ENCODE measurements at regions not wholly inside any gene's neighbourhood (a gene's known extent, or its start where the extent isn't known, plus 50 kb on each side); places are given as distances from the start of the nearest gene placed in this dataset.

GRCh38 chr13:56861476-56861875, 279.2 kb upstream of the PRR20A start:
- Histone ChIP-seq H3K27ac (ENCODE audit: low read length) (no peak overlapping the region), H3K79me2 (replicated peaks; ENCODE audit: insufficient read depth, low read length) (no peaks in the 10 kb centered on the region), H3K4me2 (ENCODE audit: low read length) (no peak overlapping the region), H3K27me3 (ENCODE audit: insufficient read depth, low read depth, low read length) (no peaks in the 10 kb centered on the region), H4K20me1 (ENCODE audit: insufficient read depth) (no peaks in the 10 kb centered on the region), H3K9me2 (ENCODE audit: insufficient read depth, low read length) (no peaks in the 10 kb centered on the region), H2AFZ (ENCODE audit: low read depth, low read length) (no peak overlapping the region), H3F3A (ENCODE audit: insufficient read depth, low read length, poor library complexity, severe bottlenecking) (no peaks in the 10 kb centered on the region), H3K36me3 (ENCODE audit: insufficient read depth, low read length) (no peaks in the 10 kb centered on the region), H3K9ac (ENCODE audit: low read length) (no peak overlapping the region), H3K9me3 (ENCODE audit: low read length) (no peaks in the 10 kb centered on the region), H3K4me3 (ENCODE audit: low read length) (no peak overlapping the region)
- TF ChIP-seq MXI1 (conservative IDR thresholded peaks at IDR 0.05; ENCODE audit: poor library complexity, severe bottlenecking) (no peak), SMC3 (conservative IDR thresholded peaks at IDR 0.05; ENCODE audit: poor library complexity) (no peak), TAF1 (IDR thresholded peaks at IDR 0.05; ENCODE audit: low read depth) (no peak), EP300 (conservative IDR thresholded peaks at IDR 0.05; ENCODE audit: poor library complexity, severe bottlenecking) (no peak), EZH2 (IDR thresholded peaks at IDR 0.05; ENCODE audit: borderline replicate concordance, insufficient read depth, low read length, poor library complexity, severe bottlenecking) (no peak), RAD21 (conservative IDR thresholded peaks at IDR 0.05) (no peak), REST (IDR thresholded peaks at IDR 0.05; ENCODE audit: borderline replicate concordance) (no peak), POLR2AphosphoS5 (IDR thresholded peaks at IDR 0.05) (no peak), CTCF (IDR thresholded peaks at IDR 0.05; ENCODE audit: poor library complexity, severe bottlenecking) (no peak)

- Histone ChIP-seq H3K27ac (ENCODE audit: low read length) (no peak overlapping the region), H3K9me2 (ENCODE audit: insufficient read depth, low read length) (no peaks in the 10 kb centered on the region), H3K9ac (ENCODE audit: low read length) (no peak overlapping the region), H2AFZ (ENCODE audit: low read depth, low read length) (no peak overlapping the region), H3F3A (ENCODE audit: insufficient read depth, low read length, poor library complexity, severe bottlenecking) (no peaks in the 10 kb centered on the region), H3K27me3 (ENCODE audit: insufficient read depth, low read depth, low read length) (no peaks in the 10 kb centered on the region), H4K20me1 (ENCODE audit: insufficient read depth) (no peaks in the 10 kb centered on the region), H3K36me3 (ENCODE audit: insufficient read depth, low read length) (no peaks in the 10 kb centered on the region), H3K79me2 (replicated peaks; ENCODE audit: insufficient read depth, low read length) (no peaks in the 10 kb centered on the region), H3K4me2 (ENCODE audit: low read length) (no peak overlapping the region), H3K9me3 (ENCODE audit: low read length) (no peaks in the 10 kb centered on the region), H3K4me3 (ENCODE audit: low read length) (no peak overlapping the region)
- TF ChIP-seq TAF1 (IDR thresholded peaks at IDR 0.05; ENCODE audit: low read depth), result no peak
- TF ChIP-seq CTCF (IDR thresholded peaks at IDR 0.05; ENCODE audit: poor library complexity, severe bottlenecking), result no peak
- no peak for TF ChIP-seq MXI1 (conservative IDR thresholded peaks at IDR 0.05; ENCODE audit: poor library complexity, severe bottlenecking)
- no peak for TF ChIP-seq REST (IDR thresholded peaks at IDR 0.05; ENCODE audit: borderline replicate concordance)
- TF ChIP-seq RAD21 (conservative IDR thresholded peaks at IDR 0.05), result no peak
- no peak for TF ChIP-seq EP300 (conservative IDR thresholded peaks at IDR 0.05; ENCODE audit: poor library complexity, severe bottlenecking)
- TF ChIP-seq EZH2 (IDR thresholded peaks at IDR 0.05; ENCODE audit: borderline replicate concordance, insufficient read depth, low read length, poor library complexity, severe bottlenecking), result no peak
- no peak for TF ChIP-seq POLR2AphosphoS5 (IDR thresholded peaks at IDR 0.05)
- TF ChIP-seq SMC3 (conservative IDR thresholded peaks at IDR 0.05; ENCODE audit: poor library complexity), result no peak
Observed at GRCh38 chr13:56864451-56864850, 276.3 kb upstream of the PRR20A start.
